SK-N-SH (cell line): ENCODE measurements at regions not wholly inside any gene's neighbourhood (a gene's known extent, or its start where the extent isn't known, plus 50 kb on each side); places are given as distances from the start of the nearest gene placed in this dataset.

Experiments used
- CTCF ChIA-PET: fragments of 300-600, 350-600 bp; formaldehyde crosslinking; extraction: SDS; loops from one replicate; lab custom pipeline; 2021; lab: Yijun Ruan, JAX
- POLR2A ChIA-PET: fragments of 350-600 bp; sonication (Branson Sonifier 250); formaldehyde crosslinking; extraction: SDS; loops from one replicate; lab custom pipeline; 2020; ENCODE audit warnings: antibody characterized with exemption, inconsistent platforms; lab: Yijun Ruan, JAX
- DNase-seq: peaks from one replicate; pipeline ENCODE4 v3.0.0; 2012
- H2AFZ ChIP-seq: fragments of 200-600 bp; sonication (generic); 2 replicates; pipeline ENCODE4 v1.8.1; 2016; ENCODE audit warnings: antibody characterized with exemption, mild to moderate bottlenecking, low read depth
- H3F3A ChIP-seq: fragments of 200-600 bp; sonication (generic); replicated peaks from 2 replicates; pipeline ENCODE3; 2016; ENCODE audit warnings: antibody characterized with exemption, mild to moderate bottlenecking; ENCODE audit not compliant: insufficient read depth
- H3K27ac ChIP-seq, 2 experiments: fragments of 200-500 bp in 1 of 2; fragments of 200-600 bp in 1 of 2; sonication (Bioruptor generic) in 1 of 2; sonication (generic), shearing (Covaris generic) in 1 of 2; 2 replicates each; pipeline versions ENCODE4 v1.5.1 to v1.6.1; 2014 to 2016; ENCODE audit warnings: low read depth in 2 of 2, inconsistent platforms in 1 of 2, low read length in 1 of 2, mild to moderate bottlenecking in 1 of 2, mixed read lengths in 1 of 2
- H3K27me3 ChIP-seq: fragments of 200-600 bp; sonication (generic), shearing (Covaris generic); 2 replicates; pipeline ENCODE4 v1.6.1; 2016; ENCODE audit warnings: mixed run types; ENCODE audit not compliant: insufficient read depth
- H3K36me3 ChIP-seq, 2 experiments: fragments of 200-500 bp in 1 of 2; fragments of 200-600 bp in 1 of 2; sonication (Bioruptor generic) in 1 of 2; sonication (generic) in 1 of 2; replicated peaks in 1 of 2; 2 replicates each; pipeline versions ENCODE3 to v1.5.1; 2014 to 2016; ENCODE audit warnings: low read length in 1 of 2, mild to moderate bottlenecking in 1 of 2; ENCODE audit not compliant: insufficient read depth in 2 of 2, control insufficient read depth in 1 of 2
- H3K4me1 ChIP-seq, 2 experiments: fragments of 200-500 bp in 1 of 2; fragments of 200-600 bp in 1 of 2; sonication (Bioruptor generic) in 1 of 2; sonication (generic), shearing (Covaris generic) in 1 of 2; 2 replicates each; pipeline versions ENCODE4 v1.5.1 to v1.6.1; 2014 to 2016; ENCODE audit warnings: low read depth in 1 of 2, low read length in 1 of 2, mixed run types in 1 of 2; ENCODE audit not compliant: insufficient read depth in 2 of 2, control insufficient read depth in 1 of 2
- H3K4me2 ChIP-seq: fragments of 200-600 bp; sonication (generic), shearing (Covaris generic); 2 replicates; pipeline ENCODE4 v1.6.1; 2017; ENCODE audit warnings: mixed run types
- H3K4me3 ChIP-seq, 2 experiments: fragments of 200-500 bp in 1 of 2; fragments of 200-600 bp in 1 of 2; sonication (Bioruptor generic) in 1 of 2; sonication (generic), shearing (Covaris generic) in 1 of 2; 2 replicates each; pipeline versions ENCODE4 v1.5.1 to v1.8.1; 2014 to 2016; ENCODE audit warnings: low read depth in 2 of 2, inconsistent platforms in 1 of 2, low read length in 1 of 2, mild to moderate bottlenecking in 1 of 2, mixed read lengths in 1 of 2, moderate library complexity in 1 of 2
- H3K79me2 ChIP-seq: fragments of 200-600 bp; sonication (generic); 2 replicates; pipeline ENCODE4 v1.8.1; 2017; ENCODE audit warnings: mild to moderate bottlenecking; ENCODE audit not compliant: insufficient read depth
- H3K9ac ChIP-seq: fragments of 200-600 bp; sonication (generic); 2 replicates; pipeline ENCODE4 v1.6.1; 2017; ENCODE audit warnings: mixed run types
- H3K9me2 ChIP-seq: fragments of 200-600 bp; sonication (generic); 2 replicates; pipeline ENCODE4 v1.6.1; 2017; ENCODE audit warnings: mixed run types
- H3K9me3 ChIP-seq: fragments of 200-600 bp; sonication (generic); 2 replicates; pipeline ENCODE4 v1.6.1; 2017; ENCODE audit warnings: mixed run types, mild to moderate bottlenecking, moderate library complexity
- H4K20me1 ChIP-seq: fragments of 200-600 bp; sonication (generic); 2 replicates; pipeline ENCODE4 v1.6.1; 2017; ENCODE audit warnings: mild to moderate bottlenecking, mixed run types; ENCODE audit not compliant: insufficient read depth
- CHD2 ChIP-seq: fragments of 150-350 bp; IDR thresholded peaks from 2 replicates; pipeline ENCODE4 v1.6.1; 2018; ENCODE audit warnings: low read length; ENCODE audit not compliant: partially characterized antibody
- ELF1 ChIP-seq: IDR thresholded peaks from 2 replicates; pipeline ENCODE4 v1.4.0; 2012
- EZH2phosphoT487 ChIP-seq: fragments of 200-600 bp; sonication (generic); IDR thresholded peaks from 2 replicates; pipeline ENCODE4 v1.6.1; 2017; ENCODE audit warnings: low read depth, mixed run types, mild to moderate bottlenecking, antibody characterized with exemption, moderate library complexity, borderline replicate concordance
- FOSL2 ChIP-seq: IDR thresholded peaks from 2 replicates; pipeline ENCODE4 v1.4.0; 2012; ENCODE audit warnings: low read depth, mild to moderate bottlenecking, moderate library complexity, borderline replicate concordance
- FOXJ3 ChIP-seq: sonication (generic); formaldehyde crosslinking; IDR thresholded peaks from 2 replicates; pipeline ENCODE4 v1.5.1; 2020; ENCODE audit warnings: mild to moderate bottlenecking, missing genetic modification reagents
- FOXM1 ChIP-seq: IDR thresholded peaks from 2 replicates; pipeline ENCODE4 v1.4.0; 2012; ENCODE audit warnings: low read depth, mild to moderate bottlenecking
- GATA2 ChIP-seq: sonication (generic); formaldehyde crosslinking; IDR thresholded peaks from 2 replicates; pipeline ENCODE4 v1.5.0; 2020; ENCODE audit warnings: mild to moderate bottlenecking, missing genetic modification reagents
- MEF2A ChIP-seq: IDR thresholded peaks from 2 replicates; pipeline ENCODE4 v1.4.0; 2012; ENCODE audit warnings: low read depth, borderline replicate concordance
- NFIC ChIP-seq: IDR thresholded peaks from 2 replicates; pipeline ENCODE4 v1.4.0; 2012; ENCODE audit warnings: borderline replicate concordance
- NRF1 ChIP-seq: IDR thresholded peaks from 2 replicates; pipeline ENCODE4 v1.6.1; 2012; ENCODE audit warnings: low read depth, mild to moderate bottlenecking, low read length
- POLR2AphosphoS5 ChIP-seq: IDR thresholded peaks from 2 replicates; pipeline ENCODE4 v1.6.1; 2012; ENCODE audit warnings: low read depth, low read length
- RAD21 ChIP-seq: IDR thresholded peaks from 2 replicates; pipeline ENCODE4 v1.6.1; 2012; ENCODE audit warnings: mild to moderate bottlenecking, low read length
- RXRA ChIP-seq: IDR thresholded peaks from 2 replicates; pipeline ENCODE4 v1.4.0; 2012; ENCODE audit warnings: low read depth, mild to moderate bottlenecking, borderline replicate concordance
- SIN3A ChIP-seq: IDR thresholded peaks from 2 replicates; pipeline ENCODE4 v1.6.1; 2012; ENCODE audit warnings: low read depth, mild to moderate bottlenecking, low read length, moderate library complexity, borderline replicate concordance
- TAF1 ChIP-seq: IDR thresholded peaks from 2 replicates; pipeline ENCODE4 v1.6.1; 2012; ENCODE audit warnings: low read depth, mild to moderate bottlenecking, low read length, moderate library complexity, borderline replicate concordance
- TCF12 ChIP-seq: IDR thresholded peaks from 2 replicates; pipeline ENCODE4 v1.4.0; 2012
- YY1 ChIP-seq: IDR thresholded peaks from 2 replicates; pipeline ENCODE4 v1.4.0; 2012; ENCODE audit warnings: low read depth, mild to moderate bottlenecking
- WGBS: methylation state at CpG from one replicate; pipeline ENCODE4 v1.1.6; 2017; ENCODE audit warnings: low lambda C conversion rate; 5-methylcytosine and 5-hydroxymethylcytosine counted together
- TF ChIP-seq, protein P1 (sequence below): fragments of 200-600 bp; sonication (generic); IDR thresholded peaks from 2 replicates; pipeline ENCODE4 v1.6.1; 2017; ENCODE audit warnings: antibody characterized with exemption, mild to moderate bottlenecking, moderate library complexity
- TF ChIP-seq, protein P2 (sequence below): IDR thresholded peaks from 2 replicates; pipeline ENCODE4 v1.6.1; 2012; ENCODE audit warnings: mild to moderate bottlenecking, low read depth, low read length, moderate library complexity
- TF ChIP-seq, protein P3 (sequence below): IDR thresholded peaks from 2 replicates; pipeline ENCODE4 v1.4.0; 2012; ENCODE audit warnings: low read depth, borderline replicate concordance
- TF ChIP-seq, protein P4 (sequence below): fragments of 150-350 bp; IDR thresholded peaks from 2 replicates; pipeline ENCODE4 v1.6.1; 2016; ENCODE audit warnings: mild to moderate bottlenecking, low read depth, low read length
- TF ChIP-seq, protein P5 (sequence below): IDR thresholded peaks from 2 replicates; pipeline ENCODE4 v1.4.0; 2012; ENCODE audit warnings: low read depth

DNA sequence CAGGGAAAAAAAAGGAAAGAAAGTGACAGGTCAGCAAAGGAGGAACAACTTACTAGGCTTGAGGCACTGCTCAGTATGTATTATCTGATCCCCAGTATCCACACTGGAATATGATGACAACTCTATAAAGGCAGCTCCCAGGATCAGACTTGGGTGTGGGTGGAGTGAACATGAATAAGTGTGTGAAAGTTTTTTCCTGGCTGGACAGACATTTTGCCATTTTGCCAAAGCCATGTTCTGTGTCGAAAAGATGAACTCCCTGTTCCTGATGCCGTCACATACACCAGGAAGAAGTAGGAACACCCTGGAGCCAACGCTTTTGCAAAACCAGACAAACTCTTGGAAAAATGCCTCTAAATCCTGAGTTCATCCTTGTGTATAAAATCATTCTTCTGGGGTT lies 143.2 kb upstream of the MEOX2 start:
- Histone ChIP-seq H3F3A (no peaks in the 10 kb centered on the region), H3K79me2 (no peaks in the 10 kb centered on the region), H3K27me3 (no peaks in the 10 kb centered on the region), H3K4me3 (no peak overlapping the region), H3K4me1 (no peaks in the 10 kb centered on the region), H3K9ac (no peak overlapping the region), H3K9me3 (no peaks in the 10 kb centered on the region), H3K9me2 (no peaks in the 10 kb centered on the region), H4K20me1 (no peaks in the 10 kb centered on the region), H3K27ac (no peak overlapping the region), H3K4me2 (no peak overlapping the region), H3K36me3 (no peaks in the 10 kb centered on the region), H2AFZ (no peak overlapping the region)
- CTCF ChIA-PET, result interaction anchor here (1.0 kb wide), 2 partner anchors 9 to 20 kb away, joined by 3 to 4 read pairs; no protein-coding TSS in a partner anchor
- WGBS, result 11% methylated on average over 3 of the region's 3 CpGs
- no peak for TF ChIP-seq CHD2
- TF ChIP-seq RAD21, result no peak
- TF ChIP-seq, protein P1, sequence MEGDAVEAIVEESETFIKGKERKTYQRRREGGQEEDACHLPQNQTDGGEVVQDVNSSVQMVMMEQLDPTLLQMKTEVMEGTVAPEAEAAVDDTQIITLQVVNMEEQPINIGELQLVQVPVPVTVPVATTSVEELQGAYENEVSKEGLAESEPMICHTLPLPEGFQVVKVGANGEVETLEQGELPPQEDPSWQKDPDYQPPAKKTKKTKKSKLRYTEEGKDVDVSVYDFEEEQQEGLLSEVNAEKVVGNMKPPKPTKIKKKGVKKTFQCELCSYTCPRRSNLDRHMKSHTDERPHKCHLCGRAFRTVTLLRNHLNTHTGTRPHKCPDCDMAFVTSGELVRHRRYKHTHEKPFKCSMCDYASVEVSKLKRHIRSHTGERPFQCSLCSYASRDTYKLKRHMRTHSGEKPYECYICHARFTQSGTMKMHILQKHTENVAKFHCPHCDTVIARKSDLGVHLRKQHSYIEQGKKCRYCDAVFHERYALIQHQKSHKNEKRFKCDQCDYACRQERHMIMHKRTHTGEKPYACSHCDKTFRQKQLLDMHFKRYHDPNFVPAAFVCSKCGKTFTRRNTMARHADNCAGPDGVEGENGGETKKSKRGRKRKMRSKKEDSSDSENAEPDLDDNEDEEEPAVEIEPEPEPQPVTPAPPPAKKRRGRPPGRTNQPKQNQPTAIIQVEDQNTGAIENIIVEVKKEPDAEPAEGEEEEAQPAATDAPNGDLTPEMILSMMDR, result no peak
- no peak for TF ChIP-seq SIN3A
- TF ChIP-seq, protein P2, sequence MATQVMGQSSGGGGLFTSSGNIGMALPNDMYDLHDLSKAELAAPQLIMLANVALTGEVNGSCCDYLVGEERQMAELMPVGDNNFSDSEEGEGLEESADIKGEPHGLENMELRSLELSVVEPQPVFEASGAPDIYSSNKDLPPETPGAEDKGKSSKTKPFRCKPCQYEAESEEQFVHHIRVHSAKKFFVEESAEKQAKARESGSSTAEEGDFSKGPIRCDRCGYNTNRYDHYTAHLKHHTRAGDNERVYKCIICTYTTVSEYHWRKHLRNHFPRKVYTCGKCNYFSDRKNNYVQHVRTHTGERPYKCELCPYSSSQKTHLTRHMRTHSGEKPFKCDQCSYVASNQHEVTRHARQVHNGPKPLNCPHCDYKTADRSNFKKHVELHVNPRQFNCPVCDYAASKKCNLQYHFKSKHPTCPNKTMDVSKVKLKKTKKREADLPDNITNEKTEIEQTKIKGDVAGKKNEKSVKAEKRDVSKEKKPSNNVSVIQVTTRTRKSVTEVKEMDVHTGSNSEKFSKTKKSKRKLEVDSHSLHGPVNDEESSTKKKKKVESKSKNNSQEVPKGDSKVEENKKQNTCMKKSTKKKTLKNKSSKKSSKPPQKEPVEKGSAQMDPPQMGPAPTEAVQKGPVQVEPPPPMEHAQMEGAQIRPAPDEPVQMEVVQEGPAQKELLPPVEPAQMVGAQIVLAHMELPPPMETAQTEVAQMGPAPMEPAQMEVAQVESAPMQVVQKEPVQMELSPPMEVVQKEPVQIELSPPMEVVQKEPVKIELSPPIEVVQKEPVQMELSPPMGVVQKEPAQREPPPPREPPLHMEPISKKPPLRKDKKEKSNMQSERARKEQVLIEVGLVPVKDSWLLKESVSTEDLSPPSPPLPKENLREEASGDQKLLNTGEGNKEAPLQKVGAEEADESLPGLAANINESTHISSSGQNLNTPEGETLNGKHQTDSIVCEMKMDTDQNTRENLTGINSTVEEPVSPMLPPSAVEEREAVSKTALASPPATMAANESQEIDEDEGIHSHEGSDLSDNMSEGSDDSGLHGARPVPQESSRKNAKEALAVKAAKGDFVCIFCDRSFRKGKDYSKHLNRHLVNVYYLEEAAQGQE, result no peak
- no peak for TF ChIP-seq FOXM1
- TF ChIP-seq MEF2A, result no peak
- no peak for TF ChIP-seq YY1
- no peak for TF ChIP-seq RXRA
- TF ChIP-seq NFIC, result no peak
- TF ChIP-seq POLR2AphosphoS5, result no peak
- no peak for TF ChIP-seq FOXJ3 (CRISPR knock-in tag)
- TF ChIP-seq EZH2phosphoT487, result no peak
- no peak for DNase-seq
- POLR2A ChIA-PET, result no interaction called here

DNA sequence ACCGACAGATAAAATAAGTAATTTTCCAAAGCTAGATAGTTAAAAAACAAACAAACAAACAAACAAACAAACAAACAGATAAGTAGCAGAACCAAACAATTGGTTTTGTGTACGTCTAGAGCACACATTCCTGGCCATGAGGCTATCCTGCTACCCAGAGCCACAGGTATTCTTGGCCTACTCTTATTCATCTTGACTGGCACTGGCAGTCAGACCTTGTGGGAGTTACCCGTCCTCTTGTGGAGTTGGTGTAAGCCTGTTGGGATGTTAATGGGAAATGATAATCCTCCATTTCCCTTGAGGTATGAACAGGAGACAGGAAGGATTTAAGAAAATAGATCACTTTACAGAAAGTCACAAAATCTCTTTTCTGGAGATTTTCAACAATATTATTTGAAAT lies 142.4 kb upstream of the MEOX2 start:
- Histone ChIP-seq H3K36me3 (no peaks in the 10 kb centered on the region), H3K9ac (no peak overlapping the region), H4K20me1 (no peaks in the 10 kb centered on the region), H3K27me3 (no peaks in the 10 kb centered on the region), H2AFZ (no peak overlapping the region), H3F3A (no peaks in the 10 kb centered on the region), H3K27ac (no peak overlapping the region), H3K79me2 (no peaks in the 10 kb centered on the region), H3K4me1 (no peaks in the 10 kb centered on the region), H3K4me2 (no peak overlapping the region), H3K9me3 (no peaks in the 10 kb centered on the region), H3K4me3 (no peak overlapping the region), H3K9me2 (no peaks in the 10 kb centered on the region)
- WGBS, result 16% methylated on average over 3 of the region's 3 CpGs
- CTCF ChIA-PET, result interaction anchor here (1.0 kb wide), 1 partner anchor 9 kb away, joined by 3 read pairs; no protein-coding TSS in a partner anchor
- POLR2A ChIA-PET, result no interaction called here
- TF ChIP-seq MEF2A (no peak), GATA2 (no peak), TAF1 (no peak), TCF12 (no peak), NRF1 (no peak), ELF1 (no peak), FOSL2 (no peak)
- TF ChIP-seq, protein P3, sequence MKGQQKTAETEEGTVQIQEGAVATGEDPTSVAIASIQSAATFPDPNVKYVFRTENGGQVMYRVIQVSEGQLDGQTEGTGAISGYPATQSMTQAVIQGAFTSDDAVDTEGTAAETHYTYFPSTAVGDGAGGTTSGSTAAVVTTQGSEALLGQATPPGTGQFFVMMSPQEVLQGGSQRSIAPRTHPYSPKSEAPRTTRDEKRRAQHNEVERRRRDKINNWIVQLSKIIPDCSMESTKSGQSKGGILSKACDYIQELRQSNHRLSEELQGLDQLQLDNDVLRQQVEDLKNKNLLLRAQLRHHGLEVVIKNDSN, result no peak
- TF ChIP-seq, protein P4, sequence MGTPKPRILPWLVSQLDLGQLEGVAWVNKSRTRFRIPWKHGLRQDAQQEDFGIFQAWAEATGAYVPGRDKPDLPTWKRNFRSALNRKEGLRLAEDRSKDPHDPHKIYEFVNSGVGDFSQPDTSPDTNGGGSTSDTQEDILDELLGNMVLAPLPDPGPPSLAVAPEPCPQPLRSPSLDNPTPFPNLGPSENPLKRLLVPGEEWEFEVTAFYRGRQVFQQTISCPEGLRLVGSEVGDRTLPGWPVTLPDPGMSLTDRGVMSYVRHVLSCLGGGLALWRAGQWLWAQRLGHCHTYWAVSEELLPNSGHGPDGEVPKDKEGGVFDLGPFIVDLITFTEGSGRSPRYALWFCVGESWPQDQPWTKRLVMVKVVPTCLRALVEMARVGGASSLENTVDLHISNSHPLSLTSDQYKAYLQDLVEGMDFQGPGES, result no peak
- TF ChIP-seq, protein P5, sequence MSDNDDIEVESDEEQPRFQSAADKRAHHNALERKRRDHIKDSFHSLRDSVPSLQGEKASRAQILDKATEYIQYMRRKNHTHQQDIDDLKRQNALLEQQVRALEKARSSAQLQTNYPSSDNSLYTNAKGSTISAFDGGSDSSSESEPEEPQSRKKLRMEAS, result no peak
- DNase-seq, result no peak
